ENCODE measurements at regions not wholly inside any gene's neighbourhood (a gene's known extent, or its start where the extent isn't known, plus 50 kb on each side); places are given as distances from the start of the nearest gene placed in this dataset.

GRCh38 chr14:101250948-101251811 is 310.1 kb upstream of the DIO3 start:
- TF ChIP-seq CTCF (IDR thresholded peaks at IDR 0.05) (no peak), POLR2AphosphoS5 (IDR thresholded peaks at IDR 0.05; ENCODE audit: insufficient read depth in 1 of 2, low read depth in 1 of 2) (no peak), POLR2A (IDR thresholded peaks at IDR 0.05) (no peak)

Data from vagina (tissue), 2 donors.